ENCODE measurements at regions not wholly inside any gene's neighbourhood (a gene's known extent, or its start where the extent isn't known, plus 50 kb on each side); places are given as distances from the start of the nearest gene placed in this dataset.
"Not testable (repeated sequence)": the region's sequence is repeated elsewhere in the genome, so short reads cannot be mapped to it uniquely, and the experiment has no call there.

DNA sequence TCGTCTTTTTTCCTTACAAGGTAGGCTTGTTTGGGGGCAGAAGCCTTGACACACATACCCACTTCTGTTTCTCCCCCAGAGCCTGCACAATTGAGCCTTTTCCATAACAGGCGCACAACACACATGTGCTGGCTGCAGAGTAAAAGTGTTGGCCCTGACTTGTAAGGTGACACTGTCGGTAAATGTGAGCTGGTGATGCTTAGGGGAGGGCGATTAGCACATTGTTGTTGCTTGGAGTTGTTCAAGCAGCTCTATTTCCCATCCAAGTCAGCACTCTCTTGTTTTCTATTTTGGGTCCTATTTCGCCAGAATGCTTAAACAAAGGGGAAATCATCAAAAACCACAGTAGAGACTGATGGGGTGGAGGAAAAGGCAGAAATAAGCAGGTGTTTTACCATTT, 51.9 kb upstream of the PTPRJ start:
- 57 to 58% (median 57%) methylated on average over 5 of the region's 5 CpGs for WGBS, 3 donors
- Histone ChIP-seq H3K4me3 (no peak overlapping the region), H3K27ac (no peak overlapping the region), H3K9me3 (no peaks in the 10 kb centered on the region), H3K36me3 (no peaks in the 10 kb centered on the region), H3K27me3 (no peaks in the 10 kb centered on the region), H3K4me1 (ENCODE audit: insufficient read depth) (no peaks in the 10 kb centered on the region)
- intact Hi-C loops (cut with DNase I) = no loop called here
- TF ChIP-seq CTCF (IDR thresholded peaks at IDR 0.05) (no peak), EP300 (IDR thresholded peaks at IDR 0.05) (no peak), POLR2A (IDR thresholded peaks at IDR 0.05) (no peak)
- DNase-seq = no peak

DNA sequence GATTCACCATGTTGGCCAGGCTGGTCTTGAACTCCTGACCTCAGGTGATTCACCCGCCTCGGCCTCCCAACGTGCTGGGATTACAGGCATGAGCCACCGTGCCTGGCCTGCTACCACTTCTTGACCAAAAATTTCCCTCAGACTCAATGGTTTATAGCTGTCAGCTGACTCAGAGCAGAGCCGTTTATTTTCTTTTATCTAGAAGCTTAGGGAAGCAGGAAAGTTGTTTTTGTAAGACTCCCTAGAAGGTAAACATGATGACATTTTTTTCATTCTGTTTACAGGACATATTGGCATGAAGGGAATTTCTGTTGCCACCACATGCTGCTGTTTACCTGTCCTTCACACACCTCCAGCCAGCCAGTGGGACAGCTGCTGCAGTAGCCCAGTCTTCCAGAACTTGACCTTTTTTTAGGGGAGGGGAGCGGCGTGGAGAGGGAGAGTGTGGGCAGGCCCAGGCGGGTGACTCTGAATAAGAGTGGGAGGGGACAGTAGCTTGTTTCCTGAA, 56.1 kb upstream of the PTPRJ start:
- intact Hi-C loops (cut with DNase I) = no loop called here
- WGBS, 3 donors = 28 to 33% (median 29%) methylated on average over 8 of the region's 8 CpGs

GRCh38 chr11:47923667-47924066, 56.7 kb upstream of the PTPRJ start:
- Histone ChIP-seq H3K4me3 (no peak overlapping the region), H3K27me3 (no peaks in the 10 kb centered on the region), H3K9me3 (no peaks in the 10 kb centered on the region), H3K4me1 (ENCODE audit: insufficient read depth) (peaks cover under 1% of the 10 kb centered on the region), H3K27ac (no peak overlapping the region), H3K36me3 (no peaks in the 10 kb centered on the region)
- 30 to 34% (median 32%) methylated on average over 4 of the region's 4 CpGs for WGBS, 3 donors
- DNase-seq = no peak
- intact Hi-C loops (cut with DNase I) = no loop called here
- no peak for TF ChIP-seq POLR2A (IDR thresholded peaks at IDR 0.05)
- no peak for TF ChIP-seq CTCF (IDR thresholded peaks at IDR 0.05)
- no peak for TF ChIP-seq EP300 (IDR thresholded peaks at IDR 0.05)

More for the DNA sequence above, 56.1 kb upstream of the PTPRJ start:
- TF ChIP-seq POLR2A (IDR thresholded peaks at IDR 0.05) = no peak
- Histone ChIP-seq H3K4me1 (ENCODE audit: insufficient read depth) (no peaks in the 10 kb centered on the region), H3K9me3 (no peaks in the 10 kb centered on the region), H3K4me3 (no peak overlapping the region), H3K27ac (no peak overlapping the region), H3K27me3 (no peaks in the 10 kb centered on the region), H3K36me3 (no peaks in the 10 kb centered on the region)
- DNase-seq = no peak

- H3K9me3 ChIP-seq; H3K36me3 ChIP-seq; DNase-seq; H3K4me3 ChIP-seq; H3K27me3 ChIP-seq; H3K27ac ChIP-seq; intact Hi-C loops (cut with DNase I); H3K4me1 ChIP-seq (ENCODE audit: insufficient read depth): not testable (repeated sequence)
- 94 to 95% (median 94%) methylated on average over 6 of the region's 6 CpGs for WGBS, 3 donors
Measured at GRCh38 chr11:47921080-47921555, 59.2 kb upstream of the PTPRJ start.

DNA sequence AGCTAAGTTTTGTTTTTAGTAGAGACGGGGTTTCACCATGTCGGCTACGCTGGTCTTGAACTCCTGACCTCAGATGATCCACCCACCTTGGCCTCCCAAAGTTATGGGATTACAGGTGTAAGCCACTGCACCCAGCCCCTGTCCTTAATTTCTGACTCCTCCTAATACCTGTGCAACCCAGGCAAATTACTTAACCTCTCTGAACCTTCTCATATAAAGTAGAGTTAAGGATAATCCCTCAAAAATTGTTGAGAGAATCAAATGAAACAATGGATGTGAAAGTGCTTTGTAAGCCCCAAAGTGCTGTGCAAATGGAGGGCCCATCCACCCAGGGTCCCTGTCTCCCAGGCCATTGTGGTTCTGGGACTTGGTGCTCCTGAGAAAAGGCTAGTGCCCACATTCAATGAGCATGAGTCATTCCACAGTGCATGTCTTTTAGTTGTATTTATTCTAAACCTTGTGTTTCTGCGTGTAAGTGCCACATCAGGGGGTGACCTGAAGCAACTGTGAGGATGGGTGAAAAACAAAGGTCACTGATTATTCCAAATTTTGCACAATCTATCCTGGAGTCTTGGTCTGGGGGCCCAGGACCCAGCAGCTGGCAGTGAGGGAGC, 61.4 kb upstream of the PTPRJ start:
- H3K4me1 ChIP-seq (ENCODE audit: insufficient read depth) = peaks cover 8% of the 10 kb centered on the region
- no peaks in the 10 kb centered on the region for H3K27me3 ChIP-seq
- WGBS, 3 donors = 51 to 82% (median 64%) methylated on average over 4 of the region's 4 CpGs
- DNase-seq = no peak
- no peak overlapping the region for H3K4me3 ChIP-seq
- TF ChIP-seq EP300 (IDR thresholded peaks at IDR 0.05) = no peak
- TF ChIP-seq POLR2A (IDR thresholded peaks at IDR 0.05) = no peak
- no peak for TF ChIP-seq CTCF (IDR thresholded peaks at IDR 0.05)
- no peaks in the 10 kb centered on the region for H3K9me3 ChIP-seq
- intact Hi-C loops (cut with DNase I) = no loop called here
- H3K36me3 ChIP-seq = no peaks in the 10 kb centered on the region
- no peak overlapping the region for H3K27ac ChIP-seq

Data from ovary (tissue), 7 donors.